ENCODE measurements at regions not wholly inside any gene's neighbourhood (a gene's known extent, or its start where the extent isn't known, plus 50 kb on each side); places are given as distances from the start of the nearest gene placed in this dataset.
A peak's percentile ranks its signal among the peaks of the same experiment; 100 is the strongest.
"Not testable (repeated sequence)": the region's sequence is repeated elsewhere in the genome, so short reads cannot be mapped to it uniquely, and the experiment has no call there.

- peak; percentile 60 to 90 (median 85) for ATAC-seq
- H3K36me3 ChIP-seq (ENCODE audit: insufficient read depth in 1 of 2, low read depth in 1 of 2): no peaks in the 10 kb centered on the region
- H3K9me3 ChIP-seq: no peaks in the 10 kb centered on the region
- H3K27ac ChIP-seq: peak overlapping the region; percentile 6
- DNase-seq: peak; percentile 72 to 75
- H3K4me1 ChIP-seq: no peaks in the 10 kb centered on the region
- TF ChIP-seq, protein P1, sequence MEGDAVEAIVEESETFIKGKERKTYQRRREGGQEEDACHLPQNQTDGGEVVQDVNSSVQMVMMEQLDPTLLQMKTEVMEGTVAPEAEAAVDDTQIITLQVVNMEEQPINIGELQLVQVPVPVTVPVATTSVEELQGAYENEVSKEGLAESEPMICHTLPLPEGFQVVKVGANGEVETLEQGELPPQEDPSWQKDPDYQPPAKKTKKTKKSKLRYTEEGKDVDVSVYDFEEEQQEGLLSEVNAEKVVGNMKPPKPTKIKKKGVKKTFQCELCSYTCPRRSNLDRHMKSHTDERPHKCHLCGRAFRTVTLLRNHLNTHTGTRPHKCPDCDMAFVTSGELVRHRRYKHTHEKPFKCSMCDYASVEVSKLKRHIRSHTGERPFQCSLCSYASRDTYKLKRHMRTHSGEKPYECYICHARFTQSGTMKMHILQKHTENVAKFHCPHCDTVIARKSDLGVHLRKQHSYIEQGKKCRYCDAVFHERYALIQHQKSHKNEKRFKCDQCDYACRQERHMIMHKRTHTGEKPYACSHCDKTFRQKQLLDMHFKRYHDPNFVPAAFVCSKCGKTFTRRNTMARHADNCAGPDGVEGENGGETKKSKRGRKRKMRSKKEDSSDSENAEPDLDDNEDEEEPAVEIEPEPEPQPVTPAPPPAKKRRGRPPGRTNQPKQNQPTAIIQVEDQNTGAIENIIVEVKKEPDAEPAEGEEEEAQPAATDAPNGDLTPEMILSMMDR (IDR thresholded peaks at IDR 0.05): no peak
- intact Hi-C loops (cut with DNase I): no loop called here
- 43 to 52% (median 45%) methylated on average over 2 of the region's 2 CpGs for WGBS, 3 donors
- H3K4me3 ChIP-seq: no peak overlapping the region
- H3K27me3 ChIP-seq (ENCODE audit: insufficient read depth in 3 of 3, low read length in 2 of 3): peaks cover 0 to 2% (median 0%) of the 10 kb centered on the region in 3 donors
Measured at GRCh38 chr12:107515446-107515958, 170.1 kb upstream of the PWP1 start.

GRCh38 chr12:107517816-107518215, 167.8 kb upstream of the PWP1 start:
- H3K4me1 ChIP-seq; intact Hi-C loops (cut with DNase I); H3K27ac ChIP-seq; H3K4me3 ChIP-seq; H3K36me3 ChIP-seq (ENCODE audit: insufficient read depth in 1 of 2, low read depth in 1 of 2); ATAC-seq; DNase-seq; H3K9me3 ChIP-seq; H3K27me3 ChIP-seq (ENCODE audit: insufficient read depth in 3 of 3, low read length in 2 of 3): not testable (repeated sequence)
- WGBS, 3 donors: 90 to 93% (median 92%) methylated on average over 3 of the region's 4 CpGs

DNA sequence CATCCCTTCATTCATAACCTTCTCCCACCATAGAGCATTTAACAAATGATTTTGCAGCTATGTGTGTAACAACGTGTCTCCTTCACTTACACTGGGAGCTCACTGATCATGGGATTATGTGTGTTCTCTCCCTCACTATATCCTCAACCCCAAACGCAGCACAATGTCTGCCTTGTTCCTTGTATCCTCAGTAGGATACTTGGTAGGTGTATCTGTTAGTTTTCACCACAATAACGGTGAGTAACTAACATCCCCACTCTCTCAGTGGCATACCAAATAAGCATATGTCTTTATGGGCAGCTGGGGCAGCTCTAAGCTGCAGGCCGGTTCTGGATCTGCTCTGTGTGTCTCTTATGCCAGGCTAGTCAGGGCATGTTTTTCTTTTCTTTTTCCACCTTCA, 166.7 kb upstream of the PWP1 start:
- Histone ChIP-seq H3K27me3 (ENCODE audit: insufficient read depth in 3 of 3, low read length in 2 of 3) (peaks cover 0 to 2% (median 0%) of the 10 kb centered on the region in 3 donors), H3K9me3 (no peaks in the 10 kb centered on the region), H3K36me3 (ENCODE audit: insufficient read depth in 1 of 2, low read depth in 1 of 2) (no peaks in the 10 kb centered on the region), H3K27ac (no peak overlapping the region), H3K4me1 (no peaks in the 10 kb centered on the region), H3K4me3 (no peak overlapping the region)
- ATAC-seq (no peak), DNase-seq (no peak)
- intact Hi-C loops (cut with DNase I): no loop called here
- TF ChIP-seq, protein P1 (IDR thresholded peaks at IDR 0.05): no peak
- WGBS, 3 donors: 85 to 91% (median 87%) methylated on average over 4 of the region's 4 CpGs

- H3K4me3 ChIP-seq: no peak overlapping the region
- ATAC-seq: no peak
- peaks cover 0 to 2% (median 0%) of the 10 kb centered on the region in 3 donors for H3K27me3 ChIP-seq (ENCODE audit: insufficient read depth in 3 of 3, low read length in 2 of 3)
- 82 to 88% (median 85%) methylated on average over 19 of the region's 19 CpGs for WGBS, 3 donors
- H3K27ac ChIP-seq: no peak overlapping the region
- no peaks in the 10 kb centered on the region for H3K9me3 ChIP-seq
- H3K36me3 ChIP-seq (ENCODE audit: insufficient read depth in 1 of 2, low read depth in 1 of 2): no peaks in the 10 kb centered on the region
- DNase-seq: no peak
- H3K4me1 ChIP-seq: no peaks in the 10 kb centered on the region
- intact Hi-C loops (cut with DNase I): no loop called here
- TF ChIP-seq, protein P1 (IDR thresholded peaks at IDR 0.05): no peak
Measured at GRCh38 chr12:107519906-107520859, 165.4 kb upstream of the PWP1 start.

DNA sequence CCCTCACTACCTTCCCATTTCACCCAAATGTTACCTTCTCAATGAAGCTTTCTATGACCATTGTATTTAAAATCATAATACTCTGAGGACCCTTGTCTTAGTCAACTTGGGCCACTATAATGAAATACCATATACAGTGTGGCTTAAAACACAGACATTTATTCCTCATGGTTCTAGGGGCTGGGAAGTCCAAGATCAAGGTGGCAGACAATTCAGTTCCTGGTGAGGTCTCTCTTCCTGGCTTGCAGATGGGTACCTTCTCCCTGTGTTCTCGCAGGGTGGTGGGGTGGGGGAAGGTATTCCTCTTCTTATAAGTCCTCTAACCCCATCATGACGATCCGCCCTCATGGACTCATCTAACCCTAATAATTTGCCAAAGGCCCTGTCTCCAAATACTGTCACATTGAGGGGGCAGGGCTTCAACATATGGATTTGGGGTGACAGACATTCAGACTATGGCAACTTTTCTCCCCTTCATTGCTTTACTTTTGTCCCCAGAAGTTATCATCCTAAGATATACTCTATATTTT, 163.7 kb upstream of the PWP1 start:
- DNase-seq (no peak), ATAC-seq (no peak)
- H3K36me3 ChIP-seq (ENCODE audit: insufficient read depth in 1 of 2, low read depth in 1 of 2): no peaks in the 10 kb centered on the region
- H3K27me3 ChIP-seq (ENCODE audit: insufficient read depth in 3 of 3, low read length in 2 of 3): peaks cover 0 to 2% (median 0%) of the 10 kb centered on the region in 3 donors
- intact Hi-C loops (cut with DNase I): no loop called here
- no peak overlapping the region for H3K4me3 ChIP-seq
- no peaks in the 10 kb centered on the region for H3K4me1 ChIP-seq
- no peak overlapping the region for H3K27ac ChIP-seq
- TF ChIP-seq, protein P1 (IDR thresholded peaks at IDR 0.05): no peak
- no peaks in the 10 kb centered on the region for H3K9me3 ChIP-seq
- 83 to 92% (median 88%) methylated on average over 3 of the region's 3 CpGs for WGBS, 3 donors
